Peyer's patch (tissue), 4 donors: ENCODE measurements at regions not wholly inside any gene's neighbourhood (a gene's known extent, or its start where the extent isn't known, plus 50 kb on each side); places are given as distances from the start of the nearest gene placed in this dataset.
A peak's percentile ranks its signal among the peaks of the same experiment; 100 is the strongest.

Source experiments
- DNase-seq, 3 donors: peaks; one replicate each; pipeline ENCODE4 v3.0.0-alpha.2; 2017 to 2019
- H3K27ac ChIP-seq, 4 donors: fragments of 200-600 bp; sonication (generic); one replicate each; pipeline ENCODE4 v1.5.1; 2016 to 2019
- H3K27me3 ChIP-seq, 2 donors: fragments of 200-600 bp; sonication (generic); one replicate each; pipeline ENCODE4 v1.5.1; 2019
- H3K36me3 ChIP-seq, 3 donors: fragments of 200-600 bp; sonication (generic); one replicate each; pipeline ENCODE4 v1.5.1; 2016 to 2019
- H3K4me1 ChIP-seq, 4 donors: fragments of 200-600 bp; sonication (generic); one replicate each; pipeline ENCODE4 v1.5.1; 2016 to 2019
- H3K4me3 ChIP-seq, 4 donors: fragments of 200-600 bp; sonication (generic); 1 replicate in 3 of 4; 2 replicates in 1 of 4; pipeline ENCODE4 v1.5.1; 2016 to 2019; ENCODE audit warnings: mild to moderate bottlenecking in 1 of 4
- H3K9me3 ChIP-seq, 4 donors: fragments of 200-600 bp; sonication (generic); one replicate each; pipeline ENCODE4 v1.5.1; 2016 to 2019; ENCODE audit warnings: mild to moderate bottlenecking in 1 of 4
- CTCF ChIP-seq, 6 experiments: fragments of 450-650 bp in 4 of 6; fragments of 200-600 bp in 2 of 6; sonication (generic) in 1 of 6; IDR thresholded peaks; one replicate each; pipeline ENCODE4 v1.5.1; 2017 to 2019; ENCODE audit warnings: antibody characterized with exemption in 6 of 6, mild to moderate bottlenecking in 3 of 6, moderate library complexity in 1 of 6
- POLR2A ChIP-seq, 2 donors: fragments of 450-650 bp; IDR thresholded peaks; one replicate each; pipeline ENCODE4 v1.5.1; 2017; ENCODE audit warnings: antibody characterized with exemption in 2 of 2, mild to moderate bottlenecking in 2 of 2, moderate library complexity in 2 of 2

DNA sequence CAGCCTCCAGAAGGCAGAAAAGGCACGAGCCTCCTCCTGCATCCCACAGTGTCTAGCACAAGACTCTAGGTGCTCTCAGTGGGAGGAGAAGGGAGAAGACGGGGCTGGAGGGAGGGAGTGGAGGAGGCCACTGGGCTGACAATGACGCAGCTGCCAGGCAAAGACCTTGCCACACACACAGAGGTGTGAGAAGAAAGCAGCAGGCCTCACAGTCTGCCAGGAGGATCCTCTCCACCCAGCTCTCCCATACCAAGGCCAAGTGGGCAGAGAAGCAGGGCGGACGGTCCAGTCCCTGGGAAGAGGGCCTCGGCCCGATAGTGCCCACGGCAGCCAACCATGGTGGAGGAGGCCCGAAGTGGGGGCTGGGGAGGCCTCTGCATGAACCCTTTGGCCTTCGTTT is 78.9 kb downstream of the NCOR2 start:
- no peaks in the 10 kb centered on the region for H3K27me3 ChIP-seq
- no peak overlapping the region for H3K27ac ChIP-seq
- H3K4me3 ChIP-seq, result no peak overlapping the region
- no peaks in the 10 kb centered on the region for H3K9me3 ChIP-seq
- H3K36me3 ChIP-seq, result peaks cover 0 to 26% (median 0%) of the 10 kb centered on the region in 3 donors
- no peak for DNase-seq
- TF ChIP-seq POLR2A (IDR thresholded peaks at IDR 0.05) (no peak), CTCF (IDR thresholded peaks at IDR 0.05) (no peak)
- H3K4me1 ChIP-seq, result peaks cover 0 to 21% (median 5%) of the 10 kb centered on the region in 4 donors

DNA sequence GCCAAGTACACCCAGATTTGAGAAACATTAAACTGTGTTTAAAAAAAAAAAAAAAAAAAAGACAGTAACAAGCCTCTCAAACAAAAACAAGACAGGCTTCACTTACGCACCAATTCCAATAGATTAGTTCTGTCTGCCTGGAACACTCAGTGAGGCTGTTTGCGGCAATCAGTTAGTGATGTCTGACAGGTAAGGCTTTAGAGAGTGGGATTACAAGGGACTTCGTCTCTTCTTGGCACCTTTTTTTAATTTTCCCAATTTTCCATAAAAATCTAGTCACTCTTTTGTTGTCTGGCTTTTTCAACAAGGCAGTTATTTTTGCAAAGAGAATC is 79.6 kb downstream of the NCOR2 start:
- Histone ChIP-seq H3K36me3 (peaks cover 0 to 33% (median 0%) of the 10 kb centered on the region in 3 donors), H3K4me3 (no peak overlapping the region), H3K27me3 (no peaks in the 10 kb centered on the region), H3K9me3 (no peaks in the 10 kb centered on the region), H3K27ac (peak overlapping the region in 1 of 4 donors; percentile 22), H3K4me1 (peaks cover 0 to 21% (median under 1%) of the 10 kb centered on the region in 4 donors)
- TF ChIP-seq CTCF (IDR thresholded peaks at IDR 0.05), result no peak
- TF ChIP-seq POLR2A (IDR thresholded peaks at IDR 0.05), result no peak
- DNase-seq, result no peak

DNA sequence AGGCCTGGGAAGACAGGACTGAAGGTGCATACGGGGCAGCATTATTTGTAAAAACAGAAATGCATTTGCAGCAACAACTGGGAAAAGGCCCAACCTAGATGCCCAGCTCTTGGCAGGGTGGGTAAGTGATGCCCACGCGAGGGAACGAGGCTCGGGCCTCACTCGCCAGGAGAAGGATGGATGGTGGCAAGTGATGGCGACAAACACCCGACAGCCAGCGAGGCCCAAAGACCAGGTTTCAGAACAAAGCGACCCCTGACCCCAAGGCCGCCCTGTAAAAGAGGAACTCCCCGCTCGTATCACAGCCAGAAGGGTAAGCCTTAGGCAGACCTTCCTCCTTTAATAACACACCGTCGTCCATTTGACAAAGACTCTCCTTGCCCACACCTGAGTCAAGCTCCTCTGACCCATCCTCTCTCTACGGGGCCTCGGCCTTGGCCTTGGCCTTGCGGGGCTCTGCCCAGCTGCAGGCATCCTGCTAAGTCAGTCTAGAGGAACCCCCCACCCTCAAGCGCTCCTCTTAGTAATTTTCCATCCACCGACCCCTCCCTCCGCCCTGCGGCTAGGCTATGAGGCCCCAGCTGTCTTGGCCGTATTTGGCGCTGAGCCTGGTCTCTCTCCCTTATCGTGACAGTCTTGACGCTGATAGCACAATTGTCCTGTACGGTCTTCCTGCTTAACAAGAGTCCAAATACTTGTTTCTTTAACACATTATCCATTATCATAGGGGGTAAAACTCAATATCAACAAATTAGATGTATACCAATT is 80.2 kb downstream of the NCOR2 start:
- DNase-seq, result no peak
- H3K27me3 ChIP-seq, result no peaks in the 10 kb centered on the region
- H3K9me3 ChIP-seq, result no peaks in the 10 kb centered on the region
- no peak overlapping the region for H3K4me3 ChIP-seq
- H3K36me3 ChIP-seq, result peaks cover 0 to 39% (median 0%) of the 10 kb centered on the region in 3 donors
- peaks cover 0 to 21% (median 1%) of the 10 kb centered on the region in 4 donors for H3K4me1 ChIP-seq
- H3K27ac ChIP-seq, result peak overlapping the region in 2 of 4 donors; percentile 3 to 16
- no peak for TF ChIP-seq CTCF (IDR thresholded peaks at IDR 0.05)
- TF ChIP-seq POLR2A (IDR thresholded peaks at IDR 0.05), result no peak

DNA sequence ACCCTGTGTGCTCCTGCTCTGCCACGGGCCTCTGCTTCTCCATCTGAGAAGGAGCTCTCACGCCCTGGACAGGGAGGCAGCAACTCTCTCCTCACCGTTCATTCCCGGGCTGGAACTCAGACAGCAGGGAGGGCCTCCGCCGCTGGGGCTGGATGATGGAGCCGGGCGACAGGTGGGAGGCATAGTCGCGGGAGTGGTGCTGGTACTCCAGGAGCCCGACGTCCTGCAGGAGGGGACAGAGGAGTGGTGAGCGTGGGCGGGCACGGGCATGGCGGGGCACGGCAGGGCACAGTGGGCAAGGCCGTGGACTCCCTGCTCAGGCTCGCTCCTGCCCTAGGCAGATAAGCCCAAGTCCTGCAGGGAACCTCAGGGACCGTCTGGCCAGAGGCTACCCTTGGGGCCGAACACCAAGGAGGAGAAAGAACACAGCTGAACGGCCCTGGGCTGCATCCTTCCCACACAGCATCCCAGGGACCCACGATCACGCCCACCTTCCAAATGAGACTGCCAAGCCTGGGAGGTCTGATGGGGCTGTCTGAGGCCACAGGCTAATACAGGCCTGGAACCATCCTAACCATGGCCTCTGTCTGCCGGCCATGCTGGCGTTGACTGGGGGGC is 81.0 kb downstream of the NCOR2 start:
- Histone ChIP-seq H3K27me3 (no peaks in the 10 kb centered on the region), H3K9me3 (no peaks in the 10 kb centered on the region), H3K36me3 (peaks cover 0 to 47% (median 0%) of the 10 kb centered on the region in 3 donors), H3K4me3 (no peak overlapping the region), H3K27ac (no peak overlapping the region), H3K4me1 (peaks cover 0 to 22% (median 3%) of the 10 kb centered on the region in 4 donors)
- no peak for DNase-seq
- TF ChIP-seq CTCF (IDR thresholded peaks at IDR 0.05) (no peak), POLR2A (IDR thresholded peaks at IDR 0.05) (no peak)

- Histone ChIP-seq H3K4me1 (peaks cover 0 to 24% (median 9%) of the 10 kb centered on the region in 4 donors), H3K27ac (no peak overlapping the region), H3K4me3 (no peak overlapping the region), H3K27me3 (no peaks in the 10 kb centered on the region), H3K9me3 (no peaks in the 10 kb centered on the region), H3K36me3 (peaks cover 0 to 48% (median 0%) of the 10 kb centered on the region in 3 donors)
- DNase-seq, result no peak
- TF ChIP-seq POLR2A (IDR thresholded peaks at IDR 0.05) (no peak), CTCF (IDR thresholded peaks at IDR 0.05) (no peak)
These were observed 82.0 kb downstream of the NCOR2 start for GRCh38 chr12:124485371-124485770.
